WTC11 (cell line): ENCODE measurements at regions not wholly inside any gene's neighbourhood (a gene's known extent, or its start where the extent isn't known, plus 50 kb on each side); places are given as distances from the start of the nearest gene placed in this dataset.

Source experiments
- CTCF ChIP-seq: fragments of 200-600 bp; IDR thresholded peaks from 2 replicates; pipeline ENCODE4 v1.8.0; 2022; ENCODE audit warnings: antibody characterized with exemption
- ELF4 ChIP-seq: sonication (generic); formaldehyde crosslinking; IDR thresholded peaks from 2 replicates; pipeline ENCODE4 v1.8.1; 2022; ENCODE audit warnings: low read depth, mild to moderate bottlenecking, moderate library complexity, missing genetic modification reagents
- ESRRA ChIP-seq: sonication (generic); formaldehyde crosslinking; IDR thresholded peaks from 2 replicates; pipeline ENCODE4 v1.8.1; 2022; ENCODE audit warnings: mild to moderate bottlenecking, missing genetic modification reagents, borderline replicate concordance
- MAX ChIP-seq: sonication (generic); formaldehyde crosslinking; IDR thresholded peaks from 2 replicates; pipeline ENCODE4 v1.8.0; 2022; ENCODE audit warnings: mild to moderate bottlenecking, missing genetic modification reagents
- NFYB ChIP-seq: sonication (generic); formaldehyde crosslinking; conservative IDR thresholded peaks from 2 replicates; pipeline ENCODE4 v1.8.0; 2022; ENCODE audit warnings: low read depth, missing genetic modification reagents
- SMAD3 ChIP-seq: sonication (generic); formaldehyde crosslinking; IDR thresholded peaks from 2 replicates; pipeline ENCODE4 v1.8.0; 2022; ENCODE audit warnings: missing genetic modification reagents, mild to moderate bottlenecking, borderline replicate concordance
- TEAD1 ChIP-seq: sonication (generic); formaldehyde crosslinking; IDR thresholded peaks from 2 replicates; pipeline ENCODE4 v1.8.0; 2022; ENCODE audit warnings: mild to moderate bottlenecking, missing genetic modification reagents
- TEAD4 ChIP-seq: sonication (generic); formaldehyde crosslinking; IDR thresholded peaks from 2 replicates; pipeline ENCODE4 v1.8.0; 2022; ENCODE audit warnings: mild to moderate bottlenecking, missing genetic modification reagents
- TP53 ChIP-seq: sonication (generic); formaldehyde crosslinking; IDR thresholded peaks from 2 replicates; pipeline ENCODE4 v1.8.1; 2023; ENCODE audit warnings: mild to moderate bottlenecking, missing genetic modification reagents
- USF2 ChIP-seq: sonication (generic); formaldehyde crosslinking; IDR thresholded peaks from 2 replicates; pipeline ENCODE4 v1.8.1; 2023; ENCODE audit warnings: mild to moderate bottlenecking, missing genetic modification reagents, moderate library complexity
- TF ChIP-seq, protein P1 (sequence below): fragments of 250-450 bp; sonication (Bioruptor Pico); IDR thresholded peaks from 2 replicates; pipeline ENCODE4 v1.9.0; 2021; ENCODE audit warnings: moderate library complexity, mild to moderate bottlenecking, inconsistent platforms, borderline replicate concordance

DNA sequence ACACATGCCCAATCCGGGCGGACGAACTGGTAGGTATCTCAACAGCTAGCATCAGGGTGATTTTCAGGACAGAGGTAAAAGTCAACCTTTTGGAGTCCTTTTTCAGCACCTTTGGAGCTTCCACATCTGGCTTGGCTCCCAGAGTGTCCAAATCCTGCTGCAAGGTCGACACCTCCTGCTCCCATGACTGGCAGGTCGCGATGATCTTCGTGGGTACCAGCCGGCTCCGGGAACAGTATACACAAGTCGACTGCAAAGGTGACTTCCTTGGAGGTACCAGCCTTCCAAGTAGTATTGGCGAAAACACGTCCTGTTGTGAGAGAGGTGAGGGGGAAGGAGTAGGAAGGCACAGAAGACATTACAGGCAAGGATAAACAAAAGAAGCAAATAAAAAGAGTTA lies 672.7 kb downstream of the TMEM121 start:
- TF ChIP-seq NFYB (CRISPR knock-in tag) (no peak), CTCF (no peak), USF2 (CRISPR knock-in tag) (no peak), TEAD1 (CRISPR knock-in tag) (no peak), SMAD3 (CRISPR knock-in tag) (no peak), TEAD4 (CRISPR knock-in tag) (no peak), MAX (no peak), ELF4 (CRISPR knock-in tag) (no peak), ESRRA (CRISPR knock-in tag) (no peak), TP53 (CRISPR knock-in tag) (no peak)
- TF ChIP-seq, protein P1, sequence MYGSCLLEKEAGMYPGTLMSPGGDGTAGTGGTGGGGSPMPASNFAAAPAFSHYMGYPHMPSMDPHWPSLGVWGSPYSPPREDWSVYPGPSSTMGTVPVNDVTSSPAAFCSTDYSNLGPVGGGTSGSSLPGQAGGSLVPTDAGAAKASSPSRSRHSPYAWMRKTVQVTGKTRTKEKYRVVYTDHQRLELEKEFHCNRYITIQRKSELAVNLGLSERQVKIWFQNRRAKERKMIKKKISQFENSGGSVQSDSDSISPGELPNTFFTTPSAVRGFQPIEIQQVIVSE (CRISPR knock-in tag), result no peak
